ENCODE measurements at regions not wholly inside any gene's neighbourhood (a gene's known extent, or its start where the extent isn't known, plus 50 kb on each side); places are given as distances from the start of the nearest gene placed in this dataset.

DNA sequence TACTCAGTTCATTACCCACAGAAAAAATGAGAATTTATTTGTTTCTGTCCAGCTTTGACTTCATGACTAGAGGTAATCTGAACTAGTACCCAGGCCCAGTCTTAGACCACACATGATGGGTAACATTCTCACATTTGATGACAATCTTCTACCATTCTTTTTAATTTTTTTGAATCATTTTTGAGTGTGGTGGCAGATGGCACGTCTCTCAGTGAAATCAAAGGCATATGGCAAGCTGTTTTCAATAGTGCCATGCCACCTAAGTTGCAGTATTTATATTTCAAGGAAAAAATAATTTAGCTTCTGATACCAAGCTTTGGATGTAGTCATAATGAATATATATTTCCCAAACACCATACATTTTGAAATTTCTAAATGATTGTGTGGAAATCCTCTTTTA, 88.8 kb upstream of the HS3ST5 start:
- TF ChIP-seq CTCF (IDR thresholded peaks at IDR 0.05; ENCODE audit: low read length) (no peak), EZH2 (IDR thresholded peaks at IDR 0.05; ENCODE audit: borderline replicate concordance, low read length) (no peak)

All from OCI-LY1 (cell line).